ENCODE measurements at regions not wholly inside any gene's neighbourhood (a gene's known extent, or its start where the extent isn't known, plus 50 kb on each side); places are given as distances from the start of the nearest gene placed in this dataset.

- H3K9me3 Mint-ChIP-seq = peaks cover 0 to 6% (median 3%) of the 10 kb centered on the region in 9 donors
- no peaks in the 10 kb centered on the region for H3K27me3 Mint-ChIP-seq
- peak overlapping the region in 1 of 10 donors; percentile 41 for H3K27ac Mint-ChIP-seq
- no peak overlapping the region for H3K4me3 Mint-ChIP-seq
- peaks cover 0 to 4% (median 0%) of the 10 kb centered on the region in 3 donors for H3K36me3 Mint-ChIP-seq
- DNase-seq (no peak), ATAC-seq (no peak)
- POLR2A ChIA-PET = interaction anchor here (0.7 to 0.9 kb wide), 4 partner anchors 28 to 281 kb away, joined by 3 to 7 read pairs (median 4); no protein-coding TSS in a partner anchor
- peaks cover 13 to 32% (median 25%) of the 10 kb centered on the region in 4 donors for H3K4me1 Mint-ChIP-seq
Observed at GRCh38 chr9:129326061-129327005, 148.3 kb upstream of the IER5L start.

- Mint-ChIP-seq H3K4me1 (peaks cover 18 to 46% (median 33%) of the 10 kb centered on the region in 4 donors), H3K4me3 (no peak overlapping the region), H3K27me3 (peaks cover 0 to 1% (median 0%) of the 10 kb centered on the region in 5 donors), H3K27ac (peak overlapping the region in 2 of 10 donors; percentile 2 to 67), H3K36me3 (no peaks in the 10 kb centered on the region), H3K9me3 (no peaks in the 10 kb centered on the region)
- ATAC-seq = no peak
- POLR2A ChIA-PET = interaction anchor here (0.6 to 1.9 kb wide), 4 partner anchors 10 to 185 kb away, joined by 3 to 7 read pairs (median 4); no protein-coding TSS in a partner anchor
- DNase-seq = no peak
Observed at GRCh38 chr9:129324808-129325502, 146.9 kb upstream of the IER5L start.

- H3K27ac Mint-ChIP-seq = peak overlapping the region in 3 of 10 donors; percentile 21 to 40 (median 39)
- ATAC-seq = no peak
- POLR2A ChIA-PET = interaction anchor here (0.6 to 2.0 kb wide), 5 partner anchors 10 to 684 kb away, joined by 3 to 7 read pairs (median 5); no protein-coding TSS in a partner anchor
Observed at GRCh38 chr9:129323999-129324553, 146.0 kb upstream of the IER5L start.

GRCh38 chr9:129323376-129323998 lies 145.4 kb upstream of the IER5L start:
- ATAC-seq = no peak
- POLR2A ChIA-PET = interaction anchor here (0.6 to 2.0 kb wide), 5 partner anchors 11 to 685 kb away, joined by 3 to 7 read pairs (median 5); no protein-coding TSS in a partner anchor
- Mint-ChIP-seq H3K27ac (peak overlapping the region in 2 of 10 donors; percentile 56), H3K9me3 (no peaks in the 10 kb centered on the region), H3K36me3 (no peaks in the 10 kb centered on the region), H3K27me3 (peaks cover 0 to 3% (median 0%) of the 10 kb centered on the region in 5 donors), H3K4me1 (peaks cover 14 to 39% (median 27%) of the 10 kb centered on the region in 4 donors), H3K4me3 (no peak overlapping the region)
- DNase-seq = no peak

More at GRCh38 chr9:129323999-129324553, 146.0 kb upstream of the IER5L start:
- Mint-ChIP-seq H3K27me3 (peaks cover 0 to 1% (median 0%) of the 10 kb centered on the region in 5 donors), H3K36me3 (no peaks in the 10 kb centered on the region), H3K9me3 (no peaks in the 10 kb centered on the region), H3K4me3 (no peak overlapping the region), H3K4me1 (peaks cover 17 to 44% (median 33%) of the 10 kb centered on the region in 4 donors)
- no peak for DNase-seq

- no peaks in the 10 kb centered on the region for H3K36me3 Mint-ChIP-seq
- DNase-seq = no peak
- H3K27ac Mint-ChIP-seq = peak overlapping the region in 3 of 10 donors; percentile 53 to 56 (median 56)
- peaks cover 0 to 3% (median 0%) of the 10 kb centered on the region in 5 donors for H3K27me3 Mint-ChIP-seq
- no peak for ATAC-seq
- peaks cover 11 to 32% (median 21%) of the 10 kb centered on the region in 4 donors for H3K4me1 Mint-ChIP-seq
- no peak overlapping the region for H3K4me3 Mint-ChIP-seq
- POLR2A ChIA-PET = interaction anchor here (0.9 to 4.0 kb wide), 4 partner anchors 9 to 147 kb away, joined by 3 to 47 read pairs (median 6); partner anchors contain the start of gene IER5L
- H3K9me3 Mint-ChIP-seq = no peaks in the 10 kb centered on the region
Observed at GRCh38 chr9:129322641-129323375, 144.7 kb upstream of the IER5L start.

GRCh38 chr9:129322022-129322621 lies 144.1 kb upstream of the IER5L start:
- Mint-ChIP-seq H3K4me3 (peak overlapping the region in 9 of 10 donors; percentile 4 to 74 (median 45)), H3K4me1 (peaks cover 8 to 26% (median 17%) of the 10 kb centered on the region in 4 donors), H3K27me3 (peaks cover 0 to 3% (median 0%) of the 10 kb centered on the region in 5 donors), H3K27ac (peak overlapping the region in 5 of 10 donors; percentile 23 to 73 (median 53)), H3K9me3 (no peaks in the 10 kb centered on the region), H3K36me3 (no peaks in the 10 kb centered on the region)
- POLR2A ChIA-PET = interaction anchor here (1.3 to 4.0 kb wide), 3 partner anchors 10 to 146 kb away, joined by 3 to 47 read pairs (median 7); partner anchors contain the start of gene IER5L
- no peak for DNase-seq
- ATAC-seq = no peak

- POLR2A ChIA-PET = interaction anchor here (0.6 to 4.0 kb wide), 15 partner anchors 9 to 284 kb away, joined by 3 to 47 read pairs (median 9); partner anchors contain the start of gene IER5L
- ATAC-seq (no peak), DNase-seq (no peak)
- Mint-ChIP-seq H3K9me3 (no peaks in the 10 kb centered on the region), H3K4me1 (peaks cover 10 to 26% (median 17%) of the 10 kb centered on the region in 4 donors), H3K4me3 (peak overlapping the region in 9 of 10 donors; percentile 41 to 89 (median 60)), H3K27ac (peak overlapping the region in 9 of 10 donors; percentile 47 to 81 (median 67)), H3K27me3 (peaks cover 0 to 3% (median 0%) of the 10 kb centered on the region in 5 donors), H3K36me3 (no peaks in the 10 kb centered on the region)
Observed at GRCh38 chr9:129321286-129322021, 143.4 kb upstream of the IER5L start.

- H3K27me3 Mint-ChIP-seq = peaks cover 0 to 3% (median 0%) of the 10 kb centered on the region in 5 donors
- peak overlapping the region; percentile 59 to 96 (median 90) for H3K27ac Mint-ChIP-seq
- ATAC-seq (peak; percentile 93 to 97), DNase-seq (peak in 9 of 10 donors; percentile 47 to 79 (median 67))
- peak overlapping the region; percentile 74 to 94 (median 89) for H3K4me3 Mint-ChIP-seq
- H3K9me3 Mint-ChIP-seq = no peaks in the 10 kb centered on the region
- no peaks in the 10 kb centered on the region for H3K36me3 Mint-ChIP-seq
- POLR2A ChIA-PET = interaction anchor here (0.6 to 4.0 kb wide), 20 partner anchors 10 to 323 kb away, joined by 3 to 47 read pairs (median 6); partner anchors contain the start of genes IER5L and NTMT1
- H3K4me1 Mint-ChIP-seq = peaks cover 10 to 26% (median 17%) of the 10 kb centered on the region in 4 donors
Observed at GRCh38 chr9:129320575-129321285, 142.7 kb upstream of the IER5L start.

- H3K27me3 Mint-ChIP-seq = peaks cover 0 to 3% (median 0%) of the 10 kb centered on the region in 5 donors
- no peak for DNase-seq
- no peaks in the 10 kb centered on the region for H3K36me3 Mint-ChIP-seq
- H3K9me3 Mint-ChIP-seq = no peaks in the 10 kb centered on the region
- H3K4me1 Mint-ChIP-seq = peaks cover 10 to 26% (median 17%) of the 10 kb centered on the region in 4 donors
- H3K27ac Mint-ChIP-seq = peak overlapping the region in 5 of 10 donors; percentile 56 to 92 (median 81)
- POLR2A ChIA-PET = interaction anchor here (0.6 to 4.0 kb wide), 19 partner anchors 11 to 323 kb away, joined by 3 to 47 read pairs (median 7); partner anchors contain the start of genes IER5L and NTMT1
- peak in 1 of 2 donors; percentile 2 for ATAC-seq
- H3K4me3 Mint-ChIP-seq = peak overlapping the region; percentile 55 to 94 (median 82)
Observed at GRCh38 chr9:129319938-129320481, 141.9 kb upstream of the IER5L start.
